Activated CD8-positive, alpha-beta T cell treated with anti-CD3 and anti-CD28 coated beads for 36 hours (primary cell): ENCODE measurements at regions not wholly inside any gene's neighbourhood (a gene's known extent, or its start where the extent isn't known, plus 50 kb on each side); places are given as distances from the start of the nearest gene placed in this dataset.

ENCODE experiments used
- ATAC-seq: fragments of 200-7000 bp; cut with Tn5 transposase; one replicate; pipeline ENCODE4 v1.10.0; 2021; ENCODE audit warnings: mild to moderate bottlenecking, moderate library complexity
- CTCF ChIA-PET: fragments of 350-600 bp; sonication (Branson Sonifier 250); formaldehyde crosslinking; loops from one replicate; lab custom pipeline; 2021; ENCODE audit warnings: antibody characterized with exemption; lab: Charles Lee
- POLR2A ChIA-PET: fragments of 350-600 bp; sonication (Branson Sonifier 250); formaldehyde crosslinking; loops from one replicate; lab custom pipeline; 2021; ENCODE audit warnings: antibody characterized with exemption; lab: Charles Lee
- DNase-seq: peaks from one replicate; pipeline ENCODE4 v3.0.0-alpha.2; 2020
- H3K27ac Mint-ChIP-seq: one replicate; pipeline ENCODE4 v1.8.0; 2021; ENCODE audit warnings: mild to moderate bottlenecking, mixed read lengths
- H3K27me3 Mint-ChIP-seq: one replicate; pipeline ENCODE4 v1.8.0; 2021; ENCODE audit warnings: mixed read lengths
- H3K36me3 Mint-ChIP-seq: one replicate; pipeline ENCODE4 v1.8.0; 2021; ENCODE audit warnings: low read depth, mixed read lengths
- H3K4me1 Mint-ChIP-seq: one replicate; pipeline ENCODE4 v1.8.0; 2021; ENCODE audit warnings: low read depth, mixed read lengths
- H3K4me3 Mint-ChIP-seq: one replicate; pipeline ENCODE4 v1.8.0; 2021; ENCODE audit warnings: mild to moderate bottlenecking, moderate library complexity, mixed read lengths
- H3K9me3 Mint-ChIP-seq: one replicate; pipeline ENCODE4 v1.8.0; 2021; ENCODE audit warnings: mixed read lengths
- intact Hi-C: fragments of 100-400 bp; cut with micrococcal nuclease; formaldehyde crosslinking; loops from one replicate; pipeline ENCODE4 v1.10.0; 2022
- TF ChIP-seq, protein P1 (sequence below): fragments of 200-600 bp; IDR thresholded peaks from one replicate; pipeline ENCODE4 v1.8.0; 2022; ENCODE audit warnings: antibody characterized with exemption, mild to moderate bottlenecking

DNA sequence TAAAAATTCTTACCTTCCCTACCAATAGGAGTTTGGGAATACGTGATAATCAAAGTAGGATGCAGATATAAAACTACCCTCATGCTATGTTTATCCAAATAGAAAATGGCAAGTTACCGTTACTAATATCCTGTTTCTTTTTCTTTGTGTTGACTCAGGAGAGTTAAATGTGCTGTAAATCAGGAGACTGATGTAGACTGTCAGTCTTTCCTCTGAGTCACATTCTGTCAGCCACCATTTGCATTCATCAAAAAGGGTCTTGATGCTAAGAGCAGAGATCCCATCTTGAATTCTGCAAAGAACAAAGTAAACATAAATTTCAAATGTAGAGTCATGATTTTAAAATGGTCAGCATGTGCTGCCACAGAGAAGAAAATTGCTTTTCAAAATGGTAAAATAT is 712.8 kb downstream of the SOCS6 start:
- POLR2A ChIA-PET = no interaction called here
- no peak for ATAC-seq
- H3K9me3 Mint-ChIP-seq = peaks cover 2% of the 10 kb centered on the region

DNA sequence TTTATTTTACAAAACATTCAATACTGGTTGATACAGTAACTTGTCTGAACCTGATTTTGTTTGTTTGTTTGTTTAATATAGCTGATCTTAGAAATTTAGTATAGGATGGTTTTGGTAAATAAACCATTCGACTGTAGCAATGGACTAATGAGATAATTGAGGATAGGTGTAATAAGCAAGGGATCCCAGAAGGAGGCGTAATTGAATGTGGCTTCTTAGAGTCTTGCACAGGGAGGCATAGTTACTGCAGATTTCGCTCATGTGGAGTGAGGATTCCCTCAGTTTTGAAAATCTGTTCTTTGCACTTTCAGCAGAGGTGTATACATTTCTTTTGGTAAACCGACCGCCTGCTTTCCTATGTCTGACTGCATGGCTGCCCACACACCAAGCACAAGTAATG is 709.6 kb downstream of the SOCS6 start:
- Mint-ChIP-seq H3K27me3 (no peaks in the 10 kb centered on the region), H3K27ac (no peak overlapping the region), H3K4me3 (no peak overlapping the region), H3K4me1 (no peaks in the 10 kb centered on the region), H3K9me3 (no peaks in the 10 kb centered on the region), H3K36me3 (no peaks in the 10 kb centered on the region)
- DNase-seq (no peak), ATAC-seq (no peak)
- CTCF ChIA-PET = no interaction called here
- intact Hi-C loops = no loop called here
- POLR2A ChIA-PET = no interaction called here
- TF ChIP-seq, protein P1, sequence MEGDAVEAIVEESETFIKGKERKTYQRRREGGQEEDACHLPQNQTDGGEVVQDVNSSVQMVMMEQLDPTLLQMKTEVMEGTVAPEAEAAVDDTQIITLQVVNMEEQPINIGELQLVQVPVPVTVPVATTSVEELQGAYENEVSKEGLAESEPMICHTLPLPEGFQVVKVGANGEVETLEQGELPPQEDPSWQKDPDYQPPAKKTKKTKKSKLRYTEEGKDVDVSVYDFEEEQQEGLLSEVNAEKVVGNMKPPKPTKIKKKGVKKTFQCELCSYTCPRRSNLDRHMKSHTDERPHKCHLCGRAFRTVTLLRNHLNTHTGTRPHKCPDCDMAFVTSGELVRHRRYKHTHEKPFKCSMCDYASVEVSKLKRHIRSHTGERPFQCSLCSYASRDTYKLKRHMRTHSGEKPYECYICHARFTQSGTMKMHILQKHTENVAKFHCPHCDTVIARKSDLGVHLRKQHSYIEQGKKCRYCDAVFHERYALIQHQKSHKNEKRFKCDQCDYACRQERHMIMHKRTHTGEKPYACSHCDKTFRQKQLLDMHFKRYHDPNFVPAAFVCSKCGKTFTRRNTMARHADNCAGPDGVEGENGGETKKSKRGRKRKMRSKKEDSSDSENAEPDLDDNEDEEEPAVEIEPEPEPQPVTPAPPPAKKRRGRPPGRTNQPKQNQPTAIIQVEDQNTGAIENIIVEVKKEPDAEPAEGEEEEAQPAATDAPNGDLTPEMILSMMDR = no peak

More for the DNA sequence above, 712.8 kb downstream of the SOCS6 start:
- no peaks in the 10 kb centered on the region for H3K4me1 Mint-ChIP-seq
- intact Hi-C loops = no loop called here
- DNase-seq = no peak
- TF ChIP-seq, protein P1 = no peak
- no peaks in the 10 kb centered on the region for H3K27me3 Mint-ChIP-seq
- no peak overlapping the region for H3K27ac Mint-ChIP-seq
- H3K36me3 Mint-ChIP-seq = no peaks in the 10 kb centered on the region
- no peak overlapping the region for H3K4me3 Mint-ChIP-seq
- CTCF ChIA-PET = no interaction called here

DNA sequence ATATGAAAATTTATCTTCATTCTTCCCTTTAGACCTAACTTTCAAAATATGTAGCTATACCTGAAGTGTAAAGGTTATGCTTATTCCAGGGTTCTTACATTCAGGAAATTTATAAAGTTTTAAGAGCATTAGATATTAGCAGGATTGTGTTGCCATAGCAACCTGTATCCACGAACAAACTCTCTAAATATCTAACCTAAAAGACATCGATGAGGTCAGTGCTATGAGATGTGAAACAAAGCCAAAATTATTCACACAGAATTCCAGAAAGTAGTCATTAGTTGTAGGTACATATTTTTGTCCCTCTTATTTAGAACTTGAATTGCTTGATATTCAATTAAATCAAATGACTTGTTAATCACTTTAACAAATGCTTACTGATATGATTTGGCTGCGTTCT is 705.3 kb downstream of the SOCS6 start:
- no peak for DNase-seq
- Mint-ChIP-seq H3K9me3 (no peaks in the 10 kb centered on the region), H3K4me1 (no peaks in the 10 kb centered on the region), H3K27ac (no peak overlapping the region), H3K36me3 (no peaks in the 10 kb centered on the region), H3K27me3 (no peaks in the 10 kb centered on the region), H3K4me3 (no peak overlapping the region)
- POLR2A ChIA-PET = no interaction called here
- TF ChIP-seq, protein P1 = no peak
- intact Hi-C loops = no loop called here
- CTCF ChIA-PET = no interaction called here
- no peak for ATAC-seq

DNA sequence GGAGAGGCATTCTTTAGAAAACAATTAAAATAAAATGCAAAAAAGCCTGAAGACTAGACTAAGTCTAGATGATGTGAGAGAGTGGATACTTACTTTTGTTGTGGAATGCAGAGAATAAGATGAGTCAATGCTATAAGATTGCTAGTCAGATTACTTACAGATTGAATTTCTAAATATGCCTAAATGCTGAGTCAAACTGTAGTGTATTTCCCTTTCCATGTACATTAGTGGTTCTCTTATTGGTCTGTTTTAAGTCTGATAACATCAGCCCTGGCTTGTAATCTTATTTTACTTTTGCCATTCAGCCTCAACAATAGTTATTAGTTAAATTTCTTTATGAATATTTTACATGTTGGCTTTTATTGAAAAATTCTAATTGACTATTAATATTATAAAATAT is 702.7 kb downstream of the SOCS6 start:
- H3K27ac Mint-ChIP-seq = no peak overlapping the region
- peaks cover 10% of the 10 kb centered on the region for H3K9me3 Mint-ChIP-seq
- intact Hi-C loops = no loop called here
- DNase-seq (no peak), ATAC-seq (no peak)
- ChIA-PET POLR2A (no interaction called here), CTCF (no interaction called here)
- H3K4me1 Mint-ChIP-seq = no peaks in the 10 kb centered on the region
- TF ChIP-seq, protein P1 = no peak
- H3K36me3 Mint-ChIP-seq = no peaks in the 10 kb centered on the region
- no peak overlapping the region for H3K4me3 Mint-ChIP-seq
- H3K27me3 Mint-ChIP-seq = no peaks in the 10 kb centered on the region

- ATAC-seq = no peak
- POLR2A ChIA-PET = no interaction called here
- TF ChIP-seq, protein P1 = no peak
These were observed 697.1 kb downstream of the SOCS6 start for GRCh38 chr18:70985948-70986347.

More at GRCh38 chr18:70985948-70986347, 697.1 kb downstream of the SOCS6 start:
- intact Hi-C loops = no loop called here
- Mint-ChIP-seq H3K27ac (no peak overlapping the region), H3K36me3 (no peaks in the 10 kb centered on the region), H3K4me3 (no peak overlapping the region), H3K9me3 (peaks cover 22% of the 10 kb centered on the region), H3K27me3 (no peaks in the 10 kb centered on the region), H3K4me1 (no peaks in the 10 kb centered on the region)
- no peak for DNase-seq
- CTCF ChIA-PET = no interaction called here
